ENCODE measurements at regions not wholly inside any gene's neighbourhood (a gene's known extent, or its start where the extent isn't known, plus 50 kb on each side); places are given as distances from the start of the nearest gene placed in this dataset.

GRCh38 chr20:7770046-7770445, 170.2 kb downstream of the HAO1 start (continued):
- no peak for TF ChIP-seq ZNF770 (CRISPR knock-in tag; IDR thresholded peaks at IDR 0.05)
- TF ChIP-seq TEAD2 (CRISPR knock-in tag; IDR thresholded peaks at IDR 0.05): no peak
- TF ChIP-seq, protein P1, sequence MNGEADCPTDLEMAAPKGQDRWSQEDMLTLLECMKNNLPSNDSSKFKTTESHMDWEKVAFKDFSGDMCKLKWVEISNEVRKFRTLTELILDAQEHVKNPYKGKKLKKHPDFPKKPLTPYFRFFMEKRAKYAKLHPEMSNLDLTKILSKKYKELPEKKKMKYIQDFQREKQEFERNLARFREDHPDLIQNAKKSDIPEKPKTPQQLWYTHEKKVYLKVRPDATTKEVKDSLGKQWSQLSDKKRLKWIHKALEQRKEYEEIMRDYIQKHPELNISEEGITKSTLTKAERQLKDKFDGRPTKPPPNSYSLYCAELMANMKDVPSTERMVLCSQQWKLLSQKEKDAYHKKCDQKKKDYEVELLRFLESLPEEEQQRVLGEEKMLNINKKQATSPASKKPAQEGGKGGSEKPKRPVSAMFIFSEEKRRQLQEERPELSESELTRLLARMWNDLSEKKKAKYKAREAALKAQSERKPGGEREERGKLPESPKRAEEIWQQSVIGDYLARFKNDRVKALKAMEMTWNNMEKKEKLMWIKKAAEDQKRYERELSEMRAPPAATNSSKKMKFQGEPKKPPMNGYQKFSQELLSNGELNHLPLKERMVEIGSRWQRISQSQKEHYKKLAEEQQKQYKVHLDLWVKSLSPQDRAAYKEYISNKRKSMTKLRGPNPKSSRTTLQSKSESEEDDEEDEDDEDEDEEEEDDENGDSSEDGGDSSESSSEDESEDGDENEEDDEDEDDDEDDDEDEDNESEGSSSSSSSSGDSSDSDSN (CRISPR knock-in tag; IDR thresholded peaks at IDR 0.05): no peak

DNA sequence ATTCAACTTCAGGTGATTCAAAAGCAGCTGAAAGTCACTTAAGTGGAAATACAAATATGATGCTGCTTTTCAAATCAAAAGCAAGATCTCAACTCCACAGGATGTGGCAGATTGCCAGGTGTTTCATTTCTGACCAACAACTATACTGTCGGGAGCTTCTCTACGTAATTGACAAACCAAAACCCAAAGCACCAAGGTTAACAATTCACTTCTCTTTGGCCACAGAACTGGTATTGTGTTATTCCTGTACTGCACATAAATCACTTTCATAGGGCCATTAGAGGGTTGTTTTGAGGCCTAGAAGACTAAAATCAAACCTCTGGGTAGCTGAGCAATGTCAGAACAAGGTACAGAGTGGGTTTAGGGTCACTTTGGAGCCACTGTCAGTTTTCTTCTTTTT, 169.7 kb downstream of the HAO1 start:
- intact Hi-C loops (cut with micrococcal nuclease; ENCODE audit: unreplicated experiment): no loop called here
- BruUV-seq (replicated peaks): no TSS peak
- no peak overlapping the region for H3K4me3 ChIP-seq (replicated peaks in 1 of 3; ENCODE audit: insufficient read depth in 1 of 3, low read depth in 2 of 3, low read length in 3 of 3)
- TF ChIP-seq NFE2L1 (CRISPR knock-in tag; IDR thresholded peaks at IDR 0.05; ENCODE audit: borderline replicate concordance) (no peak), ZNF589 (CRISPR knock-in tag; conservative IDR thresholded peaks at IDR 0.05) (no peak), HMGXB4 (CRISPR knock-in tag; IDR thresholded peaks at IDR 0.05; ENCODE audit: borderline replicate concordance in 1 of 2, low read depth in 1 of 2) (no peak), CHD2 (IDR thresholded peaks at IDR 0.05; ENCODE audit: low read depth, low read length) (no peak), DNMT3B (CRISPR knock-in tag; conservative IDR thresholded peaks at IDR 0.05) (no peak), CBFB (CRISPR knock-in tag; IDR thresholded peaks at IDR 0.05) (no peak), CC2D1A (CRISPR knock-in tag; IDR thresholded peaks at IDR 0.05) (no peak), RAD21 (CRISPR knock-in tag; IDR thresholded peaks at IDR 0.05) (no peak), SMAD3 (CRISPR knock-in tag; IDR thresholded peaks at IDR 0.05) (no peak), ZBTB21 (CRISPR knock-in tag; IDR thresholded peaks at IDR 0.05) (no peak), PPARG (CRISPR knock-in tag; conservative IDR thresholded peaks at IDR 0.05) (no peak), SRSF4 (IDR thresholded peaks at IDR 0.05; ENCODE audit: low read depth, low read length, poor library complexity, severe bottlenecking) (no peak), FOXK1 (CRISPR knock-in tag; IDR thresholded peaks at IDR 0.05; ENCODE audit: borderline replicate concordance, low read depth) (no peak)
- TF ChIP-seq, protein P2, sequence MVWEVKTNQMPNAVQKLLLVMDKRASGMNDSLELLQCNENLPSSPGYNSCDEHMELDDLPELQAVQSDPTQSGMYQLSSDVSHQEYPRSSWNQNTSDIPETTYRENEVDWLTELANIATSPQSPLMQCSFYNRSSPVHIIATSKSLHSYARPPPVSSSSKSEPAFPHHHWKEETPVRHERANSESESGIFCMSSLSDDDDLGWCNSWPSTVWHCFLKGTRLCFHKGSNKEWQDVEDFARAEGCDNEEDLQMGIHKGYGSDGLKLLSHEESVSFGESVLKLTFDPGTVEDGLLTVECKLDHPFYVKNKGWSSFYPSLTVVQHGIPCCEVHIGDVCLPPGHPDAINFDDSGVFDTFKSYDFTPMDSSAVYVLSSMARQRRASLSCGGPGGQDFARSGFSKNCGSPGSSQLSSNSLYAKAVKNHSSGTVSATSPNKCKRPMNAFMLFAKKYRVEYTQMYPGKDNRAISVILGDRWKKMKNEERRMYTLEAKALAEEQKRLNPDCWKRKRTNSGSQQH (CRISPR knock-in tag; IDR thresholded peaks at IDR 0.05; ENCODE audit: low read depth): no peak

More for the DNA sequence above, 169.7 kb downstream of the HAO1 start:
- Histone ChIP-seq H3K4me1 (ENCODE audit: insufficient read depth, low read length) (no peaks in the 10 kb centered on the region), H3K9me3 (ENCODE audit: low read length) (peaks cover 28% of the 10 kb centered on the region), H4K20me1 (ENCODE audit: insufficient read depth, low read length) (no peaks in the 10 kb centered on the region), H3K27ac (ENCODE audit: extremely low read length, insufficient read depth, low read length) (no peak overlapping the region), H2AFZ (ENCODE audit: low read length) (no peak overlapping the region), H3K27me3 (ENCODE audit: control insufficient read depth in 1 of 2, insufficient read depth in 2 of 2, low read length in 2 of 2) (no peaks in the 10 kb centered on the region), H3K79me2 (ENCODE audit: insufficient read depth, low read length) (no peaks in the 10 kb centered on the region), H3K4me2 (ENCODE audit: low read depth, low read length) (no peak overlapping the region), H3K9ac (ENCODE audit: insufficient read depth, low read depth, low read length) (no peak overlapping the region), H3K36me3 (replicated peaks in 1 of 2; ENCODE audit: control insufficient read depth in 1 of 2, insufficient read depth in 2 of 2, low read length in 2 of 2) (no peaks in the 10 kb centered on the region)
- FAIRE-seq: no peak
- in situ Hi-C loops (cut with HindIII; ENCODE audit: extremely low pct_ligation_motif_present, low pct_unique_long_range_greater_than_20kb): no loop called here
- DNase-seq (ENCODE audit: low spot score): no peak
- POLR2A ChIA-PET: no interaction called here
- no peak for ATAC-seq
- WGBS (ENCODE audit: low lambda C conversion rate): 11% methylated on average over 2 of the region's 2 CpGs
- CTCF ChIA-PET (ENCODE audit: low intra/inter-chr PET ratio, low total read pairs): no interaction called here
